Neuronal stem cell (in vitro differentiated cells): ENCODE measurements at regions not wholly inside any gene's neighbourhood (a gene's known extent, or its start where the extent isn't known, plus 50 kb on each side); places are given as distances from the start of the nearest gene placed in this dataset.

Experiments
- DNase-seq: peaks from one replicate; pipeline ENCODE4 v3.0.0-alpha.2; 2013; ENCODE audit warnings: low spot score
- H2AFZ ChIP-seq: one replicate; pipeline ENCODE4 v1.6.1; 2013; ENCODE audit warnings: mild to moderate bottlenecking, low read length, inconsistent platforms
- H2AK5ac ChIP-seq: 2 replicates; pipeline ENCODE4 v1.6.1; 2013; ENCODE audit warnings: low read depth, mild to moderate bottlenecking, inconsistent platforms, low read length, moderate library complexity, mixed read lengths
- H2BK120ac ChIP-seq: 2 replicates; pipeline ENCODE4 v1.6.1; 2013; ENCODE audit warnings: low read depth, mild to moderate bottlenecking, inconsistent platforms, low read length, moderate library complexity, mixed read lengths
- H2BK12ac ChIP-seq: one replicate; pipeline ENCODE4 v1.6.1; 2013; ENCODE audit warnings: low read length, inconsistent platforms
- H2BK15ac ChIP-seq: 2 replicates; pipeline ENCODE4 v1.6.1; 2013; ENCODE audit warnings: mild to moderate bottlenecking, low read length, inconsistent platforms, mixed read lengths
- H2BK5ac ChIP-seq: one replicate; pipeline ENCODE4 v1.6.1; 2013; ENCODE audit warnings: inconsistent platforms, mild to moderate bottlenecking, low read length, moderate library complexity
- H3K14ac ChIP-seq: one replicate; pipeline ENCODE4 v1.6.1; 2013; ENCODE audit warnings: low read length, inconsistent platforms
- H3K18ac ChIP-seq: 2 replicates; pipeline ENCODE4 v1.6.1; 2013; ENCODE audit warnings: low read length, inconsistent platforms
- H3K23ac ChIP-seq: 2 replicates; pipeline ENCODE4 v1.6.1; 2013; ENCODE audit warnings: low read depth, mild to moderate bottlenecking, mixed read lengths, low read length, inconsistent platforms; ENCODE audit not compliant: poor library complexity
- H3K27ac ChIP-seq: replicated peaks from 3 replicates; pipeline ENCODE4 v1.5.1; 2013; ENCODE audit warnings: low read length, inconsistent platforms
- H3K27me3 ChIP-seq, 3 experiments: 2 replicates each; pipeline ENCODE4 v1.6.1; 2013; ENCODE audit warnings: low read length in 3 of 3, mild to moderate bottlenecking in 2 of 3, inconsistent platforms in 1 of 3, low read depth in 1 of 3, mixed read lengths in 1 of 3, moderate library complexity in 1 of 3; ENCODE audit not compliant: control insufficient read depth in 3 of 3, insufficient read depth in 3 of 3
- H3K36me3 ChIP-seq, 2 donors: replicated peaks in 1 of 2; 2 replicates each; pipeline ENCODE4 v1.6.1; 2013; ENCODE audit warnings: low read length in 2 of 2; ENCODE audit not compliant: control insufficient read depth in 2 of 2, insufficient read depth in 2 of 2
- H3K4ac ChIP-seq: 2 replicates; pipeline ENCODE4 v1.6.1; 2013; ENCODE audit warnings: inconsistent platforms, mild to moderate bottlenecking, low read length, moderate library complexity
- H3K4me1 ChIP-seq, 2 donors: 1 replicate in 1 of 2; 2 replicates in 1 of 2; pipeline ENCODE4 v1.6.1; 2013; ENCODE audit warnings: low read length in 2 of 2, low read depth in 1 of 2; ENCODE audit not compliant: control insufficient read depth in 2 of 2, insufficient read depth in 1 of 2
- H3K4me2 ChIP-seq: one replicate; pipeline ENCODE4 v1.6.1; 2013; ENCODE audit warnings: mild to moderate bottlenecking, low read length, inconsistent platforms; ENCODE audit not compliant: insufficient read depth, poor library complexity, severe bottlenecking
- H3K4me3 ChIP-seq, 2 donors: 2 replicates each; pipeline ENCODE4 v1.5.1; 2013; ENCODE audit warnings: low read length in 2 of 2, mild to moderate bottlenecking in 2 of 2, inconsistent platforms in 1 of 2, moderate library complexity in 1 of 2
- H3K79me1 ChIP-seq: one replicate; pipeline ENCODE4 v1.6.1; 2013; ENCODE audit warnings: low read depth, mild to moderate bottlenecking, inconsistent platforms, low read length, moderate library complexity
- H3K9ac ChIP-seq: one replicate; pipeline ENCODE4 v1.6.1; 2013; ENCODE audit warnings: mild to moderate bottlenecking, low read depth, low read length, inconsistent platforms; ENCODE audit not compliant: poor library complexity
- H3K9me3 ChIP-seq, 2 donors: replicated peaks in 1 of 2; 2 replicates each; pipeline versions ENCODE3 to v1.6.1; 2013; ENCODE audit warnings: low read length in 2 of 2, mild to moderate bottlenecking in 2 of 2, inconsistent platforms in 1 of 2, low read depth in 1 of 2, mixed read lengths in 1 of 2, moderate library complexity in 1 of 2; ENCODE audit not compliant: control insufficient read depth in 2 of 2, insufficient read depth in 1 of 2
- H4K8ac ChIP-seq: one replicate; pipeline ENCODE4 v1.6.1; 2013; ENCODE audit warnings: low read depth, mild to moderate bottlenecking, inconsistent platforms, low read length, moderate library complexity
- H4K91ac ChIP-seq: one replicate; pipeline ENCODE4 v1.6.1; 2013; ENCODE audit warnings: low read length, low read depth, mild to moderate bottlenecking, inconsistent platforms; ENCODE audit not compliant: poor library complexity
- WGBS, 2 donors: extraction: QIAGEN DNeasy Blood & Tissue Kit; methylation state at CpG; one replicate each; pipeline ENCODE4 v1.1.7; 2013; ENCODE audit warnings: missing lambda C conversion rate in 2 of 2, mixed read lengths in 1 of 2; ENCODE audit not compliant: insufficient read length in 2 of 2, insufficient replicate concordance in 1 of 2; ENCODE audit errors: extremely low coverage in 2 of 2; 5-methylcytosine and 5-hydroxymethylcytosine counted together

GRCh38 chr5:3031733-3032378 lies 280.4 kb upstream of the IRX2 start:
- Histone ChIP-seq H3K4me1 (peaks cover 0 to 9% of the 10 kb centered on the region in 2 donors), H3K27me3 (peaks cover 0 to 2% (median 0%) of the 10 kb centered on the region in 3 experiments), H3K4me2 (no peak overlapping the region), H2BK120ac (no peak overlapping the region), H3K14ac (no peak overlapping the region), H4K91ac (no peak overlapping the region), H3K4ac (no peak overlapping the region), H3K9me3 (peaks cover 0 to 2% of the 10 kb centered on the region in 2 donors), H2AK5ac (peak overlapping the region; percentile 7), H3K36me3 (no peaks in the 10 kb centered on the region), H2BK5ac (no peak overlapping the region), H2AFZ (no peak overlapping the region), H4K8ac (no peak overlapping the region), H3K4me3 (no peak overlapping the region), H2BK12ac (no peak overlapping the region), H3K23ac (no peak overlapping the region), H3K79me1 (no peaks in the 10 kb centered on the region), H3K18ac (no peak overlapping the region), H3K27ac (no peak overlapping the region), H3K9ac (no peak overlapping the region), H2BK15ac (peak overlapping the region; percentile 81)
- no CpG with 5 or more reads among the region's 16 CpGs for WGBS, 2 donors
- DNase-seq, result no peak

- Histone ChIP-seq H3K23ac (no peak overlapping the region), H3K4me2 (no peak overlapping the region), H3K4me3 (no peak overlapping the region), H3K14ac (no peak overlapping the region), H2BK12ac (no peak overlapping the region), H3K4ac (no peak overlapping the region), H2AFZ (no peak overlapping the region), H3K4me1 (peaks cover 0 to 9% of the 10 kb centered on the region in 2 donors), H4K8ac (peak overlapping the region; percentile 92), H2BK5ac (no peak overlapping the region), H3K36me3 (no peaks in the 10 kb centered on the region), H3K9me3 (peaks cover 0 to 2% of the 10 kb centered on the region in 2 donors), H3K18ac (no peak overlapping the region), H3K27me3 (peaks cover 0 to 2% (median 0%) of the 10 kb centered on the region in 3 experiments), H2BK120ac (no peak overlapping the region), H3K27ac (no peak overlapping the region), H2AK5ac (no peak overlapping the region), H4K91ac (no peak overlapping the region), H2BK15ac (no peak overlapping the region), H3K9ac (no peak overlapping the region), H3K79me1 (no peaks in the 10 kb centered on the region)
- WGBS, 2 donors, result no CpG with 5 or more reads among the region's 21 CpGs
- no peak for DNase-seq
Observed at GRCh38 chr5:3030511-3031165, 279.2 kb upstream of the IRX2 start.

GRCh38 chr5:3029396-3029795 lies 277.9 kb upstream of the IRX2 start:
- Histone ChIP-seq H2BK5ac (no peak overlapping the region), H3K4me2 (no peak overlapping the region), H4K8ac (no peak overlapping the region), H2BK120ac (no peak overlapping the region), H2AFZ (no peak overlapping the region), H2AK5ac (no peak overlapping the region), H2BK15ac (no peak overlapping the region), H3K9ac (no peak overlapping the region), H3K27me3 (peaks cover 0 to 2% (median 0%) of the 10 kb centered on the region in 3 experiments), H2BK12ac (no peak overlapping the region), H3K9me3 (peaks cover 0 to 2% of the 10 kb centered on the region in 2 donors), H3K14ac (no peak overlapping the region), H3K79me1 (no peaks in the 10 kb centered on the region), H3K4me3 (no peak overlapping the region), H3K4ac (no peak overlapping the region), H4K91ac (peak overlapping the region; percentile 38), H3K27ac (no peak overlapping the region), H3K23ac (no peak overlapping the region), H3K4me1 (peaks cover 0 to 9% of the 10 kb centered on the region in 2 donors), H3K18ac (no peak overlapping the region), H3K36me3 (no peaks in the 10 kb centered on the region)
- no peak for DNase-seq
- WGBS, 2 donors, result no CpG with 5 or more reads among the region's 9 CpGs

DNA sequence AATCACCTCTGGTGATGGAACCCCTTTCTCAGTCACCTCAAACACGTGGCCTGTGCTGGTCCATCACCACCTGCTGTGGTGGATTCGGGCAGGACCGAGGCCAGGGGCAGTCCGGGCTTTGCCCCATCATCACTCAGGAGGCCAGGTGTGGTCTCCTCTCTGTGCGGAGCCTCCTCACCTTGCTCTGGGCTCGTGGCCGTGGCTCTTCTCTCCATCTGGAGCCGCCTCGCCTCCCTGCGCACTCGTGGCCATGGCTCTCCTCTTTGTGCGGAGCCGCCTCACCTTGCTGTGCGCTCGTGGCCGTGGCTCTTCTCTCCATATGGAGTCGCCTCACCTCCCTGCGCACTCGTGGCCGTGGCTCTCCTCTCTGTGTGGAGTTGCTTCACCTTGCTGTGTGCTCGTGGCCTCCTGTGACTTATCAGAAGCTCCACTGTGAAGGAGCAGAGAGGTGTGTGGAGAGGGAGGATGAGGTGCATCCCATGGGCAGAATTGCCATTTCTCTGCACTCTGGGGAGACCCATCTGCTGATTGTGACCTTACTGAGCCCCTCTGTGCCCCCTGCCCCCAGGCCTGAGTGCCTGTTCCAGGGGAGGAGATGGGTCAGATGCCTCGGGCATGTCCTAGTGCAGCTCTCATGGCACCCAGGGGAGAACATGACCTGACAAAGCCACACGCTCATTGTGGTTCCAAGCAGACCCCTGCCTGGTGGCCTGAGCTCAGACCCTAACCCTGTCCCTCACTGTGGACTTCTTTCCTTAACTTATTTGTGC lies 276.6 kb upstream of the IRX2 start:
- H3K4me3 ChIP-seq, result no peak overlapping the region
- H3K4me2 ChIP-seq, result no peak overlapping the region
- peaks cover 0 to 4% of the 10 kb centered on the region in 2 donors for H3K4me1 ChIP-seq
- H3K27ac ChIP-seq, result no peak overlapping the region
- H3K36me3 ChIP-seq, result no peaks in the 10 kb centered on the region
- H3K18ac ChIP-seq, result peak overlapping the region; percentile 52
- no peak overlapping the region for H3K4ac ChIP-seq
- DNase-seq, result no peak
- H3K9me3 ChIP-seq, result peaks cover 0 to 2% of the 10 kb centered on the region in 2 donors
- H3K14ac ChIP-seq, result peak overlapping the region; percentile 63
- no peak overlapping the region for H2BK120ac ChIP-seq
- peaks cover 0 to 2% (median 0%) of the 10 kb centered on the region in 3 experiments for H3K27me3 ChIP-seq
- H3K9ac ChIP-seq, result no peak overlapping the region
- H2AFZ ChIP-seq, result no peak overlapping the region
- peak overlapping the region; percentile 10 for H2AK5ac ChIP-seq
- H3K79me1 ChIP-seq, result no peaks in the 10 kb centered on the region
- WGBS, 2 donors, result no CpG with 5 or more reads among the region's 23 CpGs
- no peak overlapping the region for H4K91ac ChIP-seq
- no peak overlapping the region for H2BK5ac ChIP-seq
- H4K8ac ChIP-seq, result no peak overlapping the region
- H2BK12ac ChIP-seq, result peak overlapping the region; percentile 60
- peak overlapping the region; percentile 61 for H2BK15ac ChIP-seq
- H3K23ac ChIP-seq, result no peak overlapping the region
